Adrenal gland (tissue), 9 donors: ENCODE measurements at regions not wholly inside any gene's neighbourhood (a gene's known extent, or its start where the extent isn't known, plus 50 kb on each side); places are given as distances from the start of the nearest gene placed in this dataset.

Source experiments
- DNase-seq, 7 donors: peaks; one replicate each; pipeline ENCODE4 v3.0.0-alpha.2; 2019 to 2020
- H3K27ac ChIP-seq, 5 donors: fragments of 200-600 bp; sonication (generic) in 4 of 5; 1 replicate in 3 of 5; 2 replicates in 2 of 5; pipeline versions ENCODE4 v1.5.1 to v1.8.0; 2016 to 2020; ENCODE audit warnings: mild to moderate bottlenecking in 1 of 5
- H3K27me3 ChIP-seq: fragments of 200-600 bp; 2 replicates; pipeline ENCODE4 v1.8.0; 2021
- H3K36me3 ChIP-seq, 2 donors: fragments of 200-600 bp; replicated peaks in 1 of 2; 1 replicate in 1 of 2; 2 replicates in 1 of 2; pipeline versions ENCODE4 v1.5.1 to v1.8.0; 2018 to 2022
- H3K4me1 ChIP-seq, 2 donors: fragments of 200-600 bp; replicated peaks in 1 of 2; 1 replicate in 1 of 2; 2 replicates in 1 of 2; pipeline versions ENCODE4 v1.5.1 to v1.8.0; 2018 to 2021
- H3K4me3 ChIP-seq, 4 donors: fragments of 200-600 bp; sonication (generic) in 3 of 4; one replicate each; pipeline ENCODE4 v1.5.1; 2016 to 2018
- H3K9me3 ChIP-seq, 3 donors: fragments of 200-600 bp; sonication (generic) in 1 of 3; replicated peaks in 1 of 3; 1 replicate in 2 of 3; 2 replicates in 1 of 3; pipeline versions ENCODE4 v1.5.1 to v1.8.0; 2016 to 2021
- CTCF ChIP-seq, 6 experiments: fragments of 450-650 bp in 4 of 6; fragments of 200-600 bp in 2 of 6; sonication (generic) in 1 of 6; IDR thresholded peaks; 1 replicate in 5 of 6; 2 replicates in 1 of 6; pipeline versions ENCODE4 v1.5.1 to v1.8.0; 2016 to 2021; ENCODE audit warnings: antibody characterized with exemption in 6 of 6, mild to moderate bottlenecking in 2 of 6, moderate library complexity in 1 of 6
- POLR2A ChIP-seq, 2 donors: fragments of 450-650 bp; IDR thresholded peaks; one replicate each; pipeline ENCODE4 v1.6.1; 2017; ENCODE audit warnings: antibody characterized with exemption in 2 of 2, mild to moderate bottlenecking in 2 of 2, moderate library complexity in 1 of 2
- WGBS, 4 donors: extraction: QIAGEN DNeasy Blood & Tissue Kit in 2 of 4; methylation state at CpG; one replicate each; pipeline versions ENCODE4 v1.1.5 to v1.1.7; 2013 to 2017; 5-methylcytosine and 5-hydroxymethylcytosine counted together
- intact Hi-C, 2 donors: fragments of 100-400 bp; cut with DNase I; formaldehyde crosslinking; loops; one replicate each; pipeline versions ENCODE4 v1.14.1 to v1.15.0; 2022 to 2023
- donor health status: healthy with polysubstance abuse.
- donor health status: Bipolar disorder and iron deficiency.
- donor health status: DM: yes; HTN: yes; CAD: no.
- donor health status: DM: no; HTN: no; CAD: no.
- donor health status: DM: no; HTN: no; CAD: no.

GRCh38 chr21:18810136-18810535 lies 406.6 kb upstream of the TMPRSS15 start:
- Histone ChIP-seq H3K36me3 (no peaks in the 10 kb centered on the region), H3K4me3 (no peak overlapping the region), H3K27me3 (no peaks in the 10 kb centered on the region), H3K4me1 (no peaks in the 10 kb centered on the region), H3K27ac (no peak overlapping the region), H3K9me3 (no peaks in the 10 kb centered on the region)
- WGBS, 4 donors: 61 to 74% (median 66%) methylated on average over 3 of the region's 3 CpGs
- TF ChIP-seq POLR2A (IDR thresholded peaks at IDR 0.05) (no peak), CTCF (IDR thresholded peaks at IDR 0.05) (no peak)
- no peak for DNase-seq
- intact Hi-C loops: no loop called here

GRCh38 chr21:18812308-18812707 lies 408.7 kb upstream of the TMPRSS15 start:
- intact Hi-C loops: no loop called here
- Histone ChIP-seq H3K36me3 (no peaks in the 10 kb centered on the region), H3K4me3 (no peak overlapping the region), H3K4me1 (no peaks in the 10 kb centered on the region), H3K27me3 (no peaks in the 10 kb centered on the region), H3K9me3 (no peaks in the 10 kb centered on the region), H3K27ac (no peak overlapping the region)
- TF ChIP-seq CTCF (IDR thresholded peaks at IDR 0.05) (no peak), POLR2A (IDR thresholded peaks at IDR 0.05) (no peak)
- WGBS, 4 donors: 76 to 92% (median 82%) methylated on average over 5 of the region's 5 CpGs
- no peak for DNase-seq

GRCh38 chr21:18819507-18819906 lies 415.9 kb upstream of the TMPRSS15 start:
- TF ChIP-seq POLR2A (IDR thresholded peaks at IDR 0.05) (no peak), CTCF (IDR thresholded peaks at IDR 0.05) (no peak)

GRCh38 chr21:18826562-18826961 lies 423.0 kb upstream of the TMPRSS15 start:
- no peaks in the 10 kb centered on the region for H3K27me3 ChIP-seq
- no peak overlapping the region for H3K27ac ChIP-seq
- no peak for TF ChIP-seq CTCF (IDR thresholded peaks at IDR 0.05)
- no peak for TF ChIP-seq POLR2A (IDR thresholded peaks at IDR 0.05)
- no peaks in the 10 kb centered on the region for H3K9me3 ChIP-seq
- DNase-seq: no peak
- H3K36me3 ChIP-seq: no peaks in the 10 kb centered on the region
- H3K4me3 ChIP-seq: no peak overlapping the region
- intact Hi-C loops: no loop called here
- H3K4me1 ChIP-seq: no peaks in the 10 kb centered on the region
- WGBS, 4 donors: 69 to 75% (median 70%) methylated on average over 4 of the region's 4 CpGs

More at GRCh38 chr21:18819507-18819906, 415.9 kb upstream of the TMPRSS15 start:
- 36 to 68% (median 44%) methylated on average over 1 of the region's 1 CpG for WGBS, 4 donors
- intact Hi-C loops: no loop called here
- H3K27me3 ChIP-seq: no peaks in the 10 kb centered on the region
- H3K4me1 ChIP-seq: no peaks in the 10 kb centered on the region
- no peak overlapping the region for H3K27ac ChIP-seq
- no peak for DNase-seq
- no peaks in the 10 kb centered on the region for H3K9me3 ChIP-seq
- no peaks in the 10 kb centered on the region for H3K36me3 ChIP-seq
- no peak overlapping the region for H3K4me3 ChIP-seq
